ENCODE measurements at regions not wholly inside any gene's neighbourhood (a gene's known extent, or its start where the extent isn't known, plus 50 kb on each side); places are given as distances from the start of the nearest gene placed in this dataset.

DNA sequence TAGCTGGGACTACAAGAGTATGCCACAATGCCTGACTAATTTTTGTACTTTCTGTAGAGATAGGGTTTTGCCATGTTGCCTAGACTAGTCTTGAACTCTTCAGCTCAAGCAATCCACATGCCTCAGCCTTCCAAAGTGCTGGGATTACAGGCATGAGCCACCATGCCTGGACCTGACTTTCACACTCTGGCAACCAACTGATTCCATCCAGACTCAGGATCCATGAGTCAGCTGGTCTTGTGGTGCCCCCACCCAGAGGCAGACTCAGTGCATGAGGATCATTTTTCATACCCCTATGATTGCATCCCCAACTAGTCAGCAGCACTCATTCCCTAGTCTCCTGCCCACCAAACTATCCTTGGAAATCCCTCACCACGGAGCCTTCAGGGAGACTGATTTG, 375.9 kb downstream of the ANXA1 start:
- H3K27ac ChIP-seq (ENCODE audit: low read length in 2 of 2): no peak overlapping the region
- no peak overlapping the region for H2AFZ ChIP-seq (ENCODE audit: insufficient read depth, low read depth, low read length, poor library complexity, severe bottlenecking)
- H3K27me3 Mint-ChIP-seq: no peaks in the 10 kb centered on the region
- no peaks in the 10 kb centered on the region for H3K4me1 Mint-ChIP-seq
- H3K4me1 ChIP-seq (ENCODE audit: control insufficient read depth in 2 of 2, insufficient read depth in 2 of 2, low read length in 2 of 2): no peaks in the 10 kb centered on the region
- H3K27ac Mint-ChIP-seq: no peak overlapping the region
- no peaks in the 10 kb centered on the region for H4K20me1 ChIP-seq (ENCODE audit: control insufficient read depth, insufficient read depth, low read length, poor library complexity, severe bottlenecking)
- no peak overlapping the region for H3K9ac ChIP-seq (ENCODE audit: low read length)
- H3K9me3 ChIP-seq (ENCODE audit: control extremely low read depth in 1 of 3, control insufficient read depth in 2 of 3, insufficient read depth in 1 of 3, low read length in 2 of 3): peaks cover 0 to 4% (median 0%) of the 10 kb centered on the region in 3 donors
- H3K79me2 ChIP-seq (ENCODE audit: control insufficient read depth, insufficient read depth, low read length): no peaks in the 10 kb centered on the region
- no peaks in the 10 kb centered on the region for H3K9me3 Mint-ChIP-seq (ENCODE audit: insufficient read depth)
- intact Hi-C loops (cut with micrococcal nuclease): no loop called here
- TF ChIP-seq, protein P1, sequence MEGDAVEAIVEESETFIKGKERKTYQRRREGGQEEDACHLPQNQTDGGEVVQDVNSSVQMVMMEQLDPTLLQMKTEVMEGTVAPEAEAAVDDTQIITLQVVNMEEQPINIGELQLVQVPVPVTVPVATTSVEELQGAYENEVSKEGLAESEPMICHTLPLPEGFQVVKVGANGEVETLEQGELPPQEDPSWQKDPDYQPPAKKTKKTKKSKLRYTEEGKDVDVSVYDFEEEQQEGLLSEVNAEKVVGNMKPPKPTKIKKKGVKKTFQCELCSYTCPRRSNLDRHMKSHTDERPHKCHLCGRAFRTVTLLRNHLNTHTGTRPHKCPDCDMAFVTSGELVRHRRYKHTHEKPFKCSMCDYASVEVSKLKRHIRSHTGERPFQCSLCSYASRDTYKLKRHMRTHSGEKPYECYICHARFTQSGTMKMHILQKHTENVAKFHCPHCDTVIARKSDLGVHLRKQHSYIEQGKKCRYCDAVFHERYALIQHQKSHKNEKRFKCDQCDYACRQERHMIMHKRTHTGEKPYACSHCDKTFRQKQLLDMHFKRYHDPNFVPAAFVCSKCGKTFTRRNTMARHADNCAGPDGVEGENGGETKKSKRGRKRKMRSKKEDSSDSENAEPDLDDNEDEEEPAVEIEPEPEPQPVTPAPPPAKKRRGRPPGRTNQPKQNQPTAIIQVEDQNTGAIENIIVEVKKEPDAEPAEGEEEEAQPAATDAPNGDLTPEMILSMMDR (IDR thresholded peaks at IDR 0.05): no peak
- TF ChIP-seq EZH2 (IDR thresholded peaks at IDR 0.05; ENCODE audit: borderline replicate concordance, insufficient read depth, low read depth, low read length, poor library complexity, severe bottlenecking): no peak
- ATAC-seq (ENCODE audit: low read depth) (no peak), DNase-seq (no peak)
- WGBS (ENCODE audit: insufficient coverage): 83% methylated on average over 1 of the region's 1 CpG
- H3K27me3 ChIP-seq (replicated peaks in 1 of 4; ENCODE audit: control extremely low read depth in 1 of 4, control insufficient read depth in 3 of 4, insufficient read depth in 4 of 4, low read length in 3 of 4): no peaks in the 10 kb centered on the region
- ChIA-PET CTCF (no interaction called here), POLR2A (no interaction called here)
- no peak overlapping the region for H3K4me2 ChIP-seq (replicated peaks; ENCODE audit: low read depth, low read length, poor library complexity, severe bottlenecking)
- no peak overlapping the region for H3K4me3 ChIP-seq (ENCODE audit: control extremely low read depth in 1 of 5, extremely low read depth in 1 of 5, insufficient read depth in 1 of 5, low read depth in 2 of 5, low read length in 4 of 5)
- H3K36me3 ChIP-seq (replicated peaks in 1 of 2; ENCODE audit: control extremely low read depth in 1 of 2, control insufficient read depth in 1 of 2, extremely low read depth in 1 of 2, insufficient read depth in 2 of 2, low read length in 1 of 2): no peaks in the 10 kb centered on the region
- no peak overlapping the region for H3K4me3 Mint-ChIP-seq

DNA sequence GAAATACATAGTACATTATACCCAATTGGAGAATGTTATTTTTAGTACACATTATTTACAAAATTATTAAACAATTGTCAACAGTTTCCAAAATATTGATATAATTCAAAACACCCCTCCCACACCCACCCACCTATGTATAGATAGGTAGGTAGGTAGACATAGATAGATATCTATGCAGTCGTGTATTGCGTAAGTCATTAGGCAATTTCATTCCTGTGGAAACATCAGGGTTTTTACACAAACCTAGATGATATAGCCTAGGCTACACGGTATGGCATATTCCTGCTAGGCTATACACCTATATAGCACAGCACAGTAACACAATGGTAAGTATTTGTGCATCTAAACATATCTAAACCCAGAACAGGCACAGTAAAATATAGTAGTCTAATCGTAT, 377.3 kb downstream of the ANXA1 start:
- H3K4me3 ChIP-seq (ENCODE audit: control extremely low read depth in 1 of 5, extremely low read depth in 1 of 5, insufficient read depth in 1 of 5, low read depth in 2 of 5, low read length in 4 of 5): no peak overlapping the region
- Mint-ChIP-seq H3K4me1 (no peaks in the 10 kb centered on the region), H3K9me3 (ENCODE audit: insufficient read depth) (peaks cover 2% of the 10 kb centered on the region), H3K27ac (no peak overlapping the region), H3K27me3 (no peaks in the 10 kb centered on the region), H3K4me3 (no peak overlapping the region)
- TF ChIP-seq EZH2 (IDR thresholded peaks at IDR 0.05; ENCODE audit: borderline replicate concordance, insufficient read depth, low read depth, low read length, poor library complexity, severe bottlenecking): no peak
- TF ChIP-seq, protein P1 (IDR thresholded peaks at IDR 0.05): no peak
- CTCF ChIA-PET: no interaction called here
- POLR2A ChIA-PET: no interaction called here
- no peaks in the 10 kb centered on the region for H3K4me1 ChIP-seq (ENCODE audit: control insufficient read depth in 2 of 2, insufficient read depth in 2 of 2, low read length in 2 of 2)
- no peak overlapping the region for H3K4me2 ChIP-seq (replicated peaks; ENCODE audit: low read depth, low read length, poor library complexity, severe bottlenecking)
- H3K9me3 ChIP-seq (ENCODE audit: control extremely low read depth in 1 of 3, control insufficient read depth in 2 of 3, insufficient read depth in 1 of 3, low read length in 2 of 3): peaks cover 0 to 2% (median 0%) of the 10 kb centered on the region in 3 donors
- no peaks in the 10 kb centered on the region for H3K27me3 ChIP-seq (replicated peaks in 1 of 4; ENCODE audit: control extremely low read depth in 1 of 4, control insufficient read depth in 3 of 4, insufficient read depth in 4 of 4, low read length in 3 of 4)
- DNase-seq: no peak
- H2AFZ ChIP-seq (ENCODE audit: insufficient read depth, low read depth, low read length, poor library complexity, severe bottlenecking): no peak overlapping the region
- no peak overlapping the region for H3K9ac ChIP-seq (ENCODE audit: low read length)
- H4K20me1 ChIP-seq (ENCODE audit: control insufficient read depth, insufficient read depth, low read length, poor library complexity, severe bottlenecking): no peaks in the 10 kb centered on the region
- H3K36me3 ChIP-seq (replicated peaks in 1 of 2; ENCODE audit: control extremely low read depth in 1 of 2, control insufficient read depth in 1 of 2, extremely low read depth in 1 of 2, insufficient read depth in 2 of 2, low read length in 1 of 2): no peaks in the 10 kb centered on the region
- no peaks in the 10 kb centered on the region for H3K79me2 ChIP-seq (ENCODE audit: control insufficient read depth, insufficient read depth, low read length)
- WGBS (ENCODE audit: insufficient coverage): no CpG with 5 or more reads among the region's 4 CpGs
- intact Hi-C loops (cut with micrococcal nuclease): no loop called here
- no peak overlapping the region for H3K27ac ChIP-seq (ENCODE audit: low read length in 2 of 2)
- ATAC-seq (ENCODE audit: low read depth): no peak
